Activated T-helper 1 cell treated with anti-CD3 and anti-CD28 coated beads, Interleukin-12 subunit alpha, Interleukin-12 subunit beta, Interleukin-2, Interleukin-4 antibody, amounts not matched to agents 30 ng/mL and 10 ng/mL and 1 ng/mL, durations not matched to agents 14 hours and 24 hours and 36 hours (primary cell): ENCODE measurements at regions not wholly inside any gene's neighbourhood (a gene's known extent, or its start where the extent isn't known, plus 50 kb on each side); places are given as distances from the start of the nearest gene placed in this dataset.
"Not testable (repeated sequence)": the region's sequence is repeated elsewhere in the genome, so short reads cannot be mapped to it uniquely, and the experiment has no call there.

Source experiments
- DNase-seq: peaks from one replicate; pipeline ENCODE4 v3.0.0; 2021; ENCODE audit warnings: low spot score
- H3K27ac Mint-ChIP-seq: one replicate; pipeline ENCODE4 v1.8.0; 2021; ENCODE audit warnings: mild to moderate bottlenecking, mixed read lengths
- H3K27me3 Mint-ChIP-seq: one replicate; pipeline ENCODE4 v1.8.0; 2022; ENCODE audit warnings: mild to moderate bottlenecking, moderate library complexity, mixed read lengths; ENCODE audit not compliant: insufficient read depth
- H3K36me3 Mint-ChIP-seq: one replicate; pipeline ENCODE4 v1.8.0; 2021; ENCODE audit warnings: low read depth, mixed read lengths
- H3K4me1 Mint-ChIP-seq: one replicate; pipeline ENCODE4 v1.8.0; 2021; ENCODE audit warnings: low read depth, mixed read lengths
- H3K4me3 Mint-ChIP-seq: one replicate; pipeline ENCODE4 v1.8.0; 2021; ENCODE audit warnings: mild to moderate bottlenecking, moderate library complexity, mixed read lengths
- H3K9me3 Mint-ChIP-seq: one replicate; pipeline ENCODE4 v1.8.0; 2021; ENCODE audit warnings: mixed read lengths
- intact Hi-C: fragments of 100-400 bp; cut with micrococcal nuclease; formaldehyde crosslinking; loops from one replicate; pipeline ENCODE4 v1.15.1; 2024

GRCh38 chr1:222064388-222065211, 322.7 kb upstream of the DUSP10 start:
- Mint-ChIP-seq H3K9me3 (peaks cover 11% of the 10 kb centered on the region), H3K27me3 (no peaks in the 10 kb centered on the region), H3K27ac (no peak overlapping the region), H3K4me3 (no peak overlapping the region), H3K4me1 (no peaks in the 10 kb centered on the region), H3K36me3 (no peaks in the 10 kb centered on the region)
- intact Hi-C loops, result no loop called here
- no peak for DNase-seq

- intact Hi-C loops, result no loop called here
- H3K27ac Mint-ChIP-seq, result no peak overlapping the region
- H3K9me3 Mint-ChIP-seq, result peaks cover 11% of the 10 kb centered on the region
- no peak overlapping the region for H3K4me3 Mint-ChIP-seq
- H3K36me3 Mint-ChIP-seq, result no peaks in the 10 kb centered on the region
- DNase-seq, result no peak
- no peaks in the 10 kb centered on the region for H3K4me1 Mint-ChIP-seq
- H3K27me3 Mint-ChIP-seq, result no peaks in the 10 kb centered on the region
Observed at GRCh38 chr1:222062640-222063039, 320.8 kb upstream of the DUSP10 start.

GRCh38 chr1:222061711-222062359, 319.9 kb upstream of the DUSP10 start:
- H3K27me3 Mint-ChIP-seq, result no peaks in the 10 kb centered on the region
- H3K4me3 Mint-ChIP-seq, result no peak overlapping the region
- intact Hi-C loops, result no loop called here
- H3K27ac Mint-ChIP-seq, result no peak overlapping the region
- H3K36me3 Mint-ChIP-seq, result no peaks in the 10 kb centered on the region
- peaks cover 11% of the 10 kb centered on the region for H3K9me3 Mint-ChIP-seq
- no peak for DNase-seq
- no peaks in the 10 kb centered on the region for H3K4me1 Mint-ChIP-seq

- Mint-ChIP-seq H3K9me3 (peaks cover 11% of the 10 kb centered on the region), H3K36me3 (no peaks in the 10 kb centered on the region), H3K27ac (no peak overlapping the region), H3K4me1 (no peaks in the 10 kb centered on the region), H3K4me3 (no peak overlapping the region), H3K27me3 (no peaks in the 10 kb centered on the region)
- intact Hi-C loops, result no loop called here
- DNase-seq, result no peak
Observed at GRCh38 chr1:222060210-222060916, 318.5 kb upstream of the DUSP10 start.

- no peak overlapping the region for H3K4me3 Mint-ChIP-seq
Observed at GRCh38 chr1:222058249-222058648, 316.4 kb upstream of the DUSP10 start.

GRCh38 chr1:222057162-222057561, 315.3 kb upstream of the DUSP10 start:
- Mint-ChIP-seq H3K27me3 (no peaks in the 10 kb centered on the region), H3K9me3 (no peaks in the 10 kb centered on the region), H3K36me3 (no peaks in the 10 kb centered on the region), H3K4me3 (no peak overlapping the region), H3K4me1 (no peaks in the 10 kb centered on the region), H3K27ac (no peak overlapping the region)
- DNase-seq, result no peak
- intact Hi-C loops, result no loop called here

More at GRCh38 chr1:222058249-222058648, 316.4 kb upstream of the DUSP10 start:
- Mint-ChIP-seq H3K4me1 (no peaks in the 10 kb centered on the region), H3K36me3 (no peaks in the 10 kb centered on the region), H3K27ac (no peak overlapping the region), H3K9me3 (no peaks in the 10 kb centered on the region), H3K27me3 (no peaks in the 10 kb centered on the region)
- DNase-seq, result no peak
- intact Hi-C loops, result no loop called here

- H3K27ac Mint-ChIP-seq, result no peak overlapping the region
- no peaks in the 10 kb centered on the region for H3K36me3 Mint-ChIP-seq
- DNase-seq, result no peak
- H3K4me1 Mint-ChIP-seq, result no peaks in the 10 kb centered on the region
- intact Hi-C loops, result no loop called here
- H3K27me3 Mint-ChIP-seq, result no peaks in the 10 kb centered on the region
- no peak overlapping the region for H3K4me3 Mint-ChIP-seq
- no peaks in the 10 kb centered on the region for H3K9me3 Mint-ChIP-seq
Observed at GRCh38 chr1:222054416-222054815, 312.5 kb upstream of the DUSP10 start.

- H3K4me3 Mint-ChIP-seq, result no peak overlapping the region
- H3K27me3 Mint-ChIP-seq, result no peaks in the 10 kb centered on the region
- peaks cover 2% of the 10 kb centered on the region for H3K4me1 Mint-ChIP-seq
- no peaks in the 10 kb centered on the region for H3K36me3 Mint-ChIP-seq
- intact Hi-C loops, result no loop called here
- DNase-seq, result no peak
- no peaks in the 10 kb centered on the region for H3K9me3 Mint-ChIP-seq
- H3K27ac Mint-ChIP-seq, result no peak overlapping the region
Observed at GRCh38 chr1:222053790-222054294, 312.0 kb upstream of the DUSP10 start.

GRCh38 chr1:222051311-222051710, 309.4 kb upstream of the DUSP10 start:
- not testable (repeated sequence) for H3K27me3 Mint-ChIP-seq, H3K36me3 Mint-ChIP-seq

GRCh38 chr1:222049661-222050060, 307.8 kb upstream of the DUSP10 start:
- H3K4me1 Mint-ChIP-seq, H3K9me3 Mint-ChIP-seq, DNase-seq, H3K36me3 Mint-ChIP-seq, H3K27me3 Mint-ChIP-seq, H3K4me3 Mint-ChIP-seq, intact Hi-C loops, H3K27ac Mint-ChIP-seq: not testable (repeated sequence)

More at GRCh38 chr1:222051311-222051710, 309.4 kb upstream of the DUSP10 start:
- DNase-seq, H3K4me3 Mint-ChIP-seq, intact Hi-C loops, H3K9me3 Mint-ChIP-seq, H3K4me1 Mint-ChIP-seq, H3K27ac Mint-ChIP-seq: not testable (repeated sequence)

GRCh38 chr1:222049176-222049575, 307.3 kb upstream of the DUSP10 start:
- DNase-seq, result no peak
- Mint-ChIP-seq H3K9me3 (no peaks in the 10 kb centered on the region), H3K27ac (no peak overlapping the region), H3K4me3 (no peak overlapping the region), H3K36me3 (no peaks in the 10 kb centered on the region), H3K27me3 (no peaks in the 10 kb centered on the region), H3K4me1 (peaks cover 4% of the 10 kb centered on the region)
- intact Hi-C loops, result no loop called here

- Mint-ChIP-seq H3K4me3 (no peak overlapping the region), H3K4me1 (peaks cover 4% of the 10 kb centered on the region), H3K36me3 (no peaks in the 10 kb centered on the region), H3K27ac (no peak overlapping the region), H3K27me3 (no peaks in the 10 kb centered on the region), H3K9me3 (no peaks in the 10 kb centered on the region)
- DNase-seq, result no peak
- intact Hi-C loops, result no loop called here
Observed at GRCh38 chr1:222048094-222048595, 306.3 kb upstream of the DUSP10 start.

GRCh38 chr1:222047366-222047765, 305.5 kb upstream of the DUSP10 start:
- Mint-ChIP-seq H3K27me3 (no peaks in the 10 kb centered on the region), H3K4me3 (no peak overlapping the region), H3K9me3 (no peaks in the 10 kb centered on the region), H3K36me3 (no peaks in the 10 kb centered on the region), H3K4me1 (peaks cover 4% of the 10 kb centered on the region), H3K27ac (no peak overlapping the region)
- DNase-seq, result no peak
- intact Hi-C loops, result no loop called here
